CD4-positive, CD25-positive, alpha-beta regulatory T cell (primary cell): ENCODE measurements at regions not wholly inside any gene's neighbourhood (a gene's known extent, or its start where the extent isn't known, plus 50 kb on each side); places are given as distances from the start of the nearest gene placed in this dataset.
"Not testable (repeated sequence)": the region's sequence is repeated elsewhere in the genome, so short reads cannot be mapped to it uniquely, and the experiment has no call there.

ENCODE experiments used
- ATAC-seq, 2 donors: fragments of 150-1000 bp; cut with Tn5 transposase; one replicate each; pipeline ENCODE4 v1.10.0; 2021; ENCODE audit warnings: low read depth in 2 of 2, moderate number of reproducible peaks in 2 of 2, moderate library complexity in 1 of 2
- DNase-seq, 3 donors: peaks; one replicate each; pipeline versions ENCODE4 v3.0.0 to v3.0.0-alpha.2; 2012 to 2022; ENCODE audit warnings: mixed read lengths in 1 of 3
- H3K27ac ChIP-seq: one replicate; pipeline ENCODE4 v1.7.0; 2013; ENCODE audit warnings: mild to moderate bottlenecking, low read length; ENCODE audit not compliant: insufficient read depth, poor library complexity, severe bottlenecking
- H3K27me3 ChIP-seq: one replicate; pipeline ENCODE4 v1.7.0; 2013; ENCODE audit warnings: low read length; ENCODE audit not compliant: control insufficient read depth, insufficient read depth
- H3K36me3 ChIP-seq: one replicate; pipeline ENCODE4 v1.7.0; 2013; ENCODE audit warnings: mild to moderate bottlenecking, low read length, moderate library complexity; ENCODE audit not compliant: control insufficient read depth, insufficient read depth
- H3K4me1 ChIP-seq: 2 replicates; pipeline ENCODE4 v1.7.0; 2013; ENCODE audit warnings: mild to moderate bottlenecking, low read length; ENCODE audit not compliant: insufficient read depth, control insufficient read depth, poor library complexity, severe bottlenecking
- H3K4me3 ChIP-seq: one replicate; pipeline ENCODE4 v1.7.0; 2013; ENCODE audit warnings: low read depth, mild to moderate bottlenecking, low read length, moderate library complexity
- H3K9me3 ChIP-seq, 2 experiments: 1 replicate in 1 of 2; 2 replicates in 1 of 2; pipeline ENCODE4 v1.7.0; 2013; ENCODE audit warnings: low read length in 2 of 2, mild to moderate bottlenecking in 1 of 2, moderate library complexity in 1 of 2; ENCODE audit not compliant: control insufficient read depth in 2 of 2
- H3K27ac Mint-ChIP-seq, 3 donors: one replicate each; pipeline ENCODE4 v1.8.0; 2020 to 2022; ENCODE audit warnings: mild to moderate bottlenecking in 3 of 3, mixed read lengths in 3 of 3, moderate library complexity in 2 of 3
- H3K27me3 Mint-ChIP-seq: one replicate; pipeline ENCODE4 v1.8.0; 2022; ENCODE audit warnings: mild to moderate bottlenecking, mixed read lengths
- H3K36me3 Mint-ChIP-seq: one replicate; pipeline ENCODE4 v1.8.0; 2020; ENCODE audit warnings: mixed read lengths
- H3K4me1 Mint-ChIP-seq, 4 donors: one replicate each; pipeline ENCODE4 v1.8.0; 2020 to 2022; ENCODE audit warnings: mixed read lengths in 4 of 4, mild to moderate bottlenecking in 1 of 4
- H3K4me3 Mint-ChIP-seq, 4 donors: one replicate each; pipeline ENCODE4 v1.8.0; 2020 to 2022; ENCODE audit warnings: mild to moderate bottlenecking in 4 of 4, mixed read lengths in 4 of 4, moderate library complexity in 3 of 4
- H3K9me3 Mint-ChIP-seq, 7 donors: one replicate each; pipeline ENCODE4 v1.8.0; 2020 to 2022; ENCODE audit warnings: mixed read lengths in 7 of 7, mild to moderate bottlenecking in 3 of 7, moderate library complexity in 2 of 7

GRCh38 chr7:145350334-145350733 is 514.5 kb upstream of the TPK1 start:
- Mint-ChIP-seq H3K36me3 (no peaks in the 10 kb centered on the region), H3K4me3 (no peak overlapping the region), H3K9me3 (peaks cover 0 to 23% (median 8%) of the 10 kb centered on the region in 7 donors), H3K27ac (no peak overlapping the region), H3K4me1 (no peaks in the 10 kb centered on the region), H3K27me3 (no peaks in the 10 kb centered on the region)
- Histone ChIP-seq H3K27ac (no peak overlapping the region), H3K9me3 (peaks cover 0 to 4% of the 10 kb centered on the region in 2 experiments), H3K27me3 (no peaks in the 10 kb centered on the region), H3K4me1 (no peaks in the 10 kb centered on the region), H3K4me3 (no peak overlapping the region), H3K36me3 (no peaks in the 10 kb centered on the region)
- no peak for ATAC-seq
- DNase-seq: no peak

GRCh38 chr7:145349452-145349851 is 513.6 kb upstream of the TPK1 start:
- peaks cover 0 to 23% (median 8%) of the 10 kb centered on the region in 7 donors for H3K9me3 Mint-ChIP-seq
- H3K27me3 Mint-ChIP-seq, H3K4me1 Mint-ChIP-seq, H3K4me3 ChIP-seq, H3K36me3 ChIP-seq, H3K27me3 ChIP-seq, H3K27ac ChIP-seq, H3K27ac Mint-ChIP-seq, H3K4me3 Mint-ChIP-seq, H3K4me1 ChIP-seq, ATAC-seq, H3K36me3 Mint-ChIP-seq, DNase-seq, H3K9me3 ChIP-seq: not testable (repeated sequence)

GRCh38 chr7:145347271-145347670 is 511.4 kb upstream of the TPK1 start:
- H3K4me1 ChIP-seq: no peaks in the 10 kb centered on the region

GRCh38 chr7:145339319-145339718 is 503.5 kb upstream of the TPK1 start:
- H3K4me3 ChIP-seq: no peak overlapping the region
- no peak for ATAC-seq

More at GRCh38 chr7:145347271-145347670, 511.4 kb upstream of the TPK1 start:
- H3K36me3 Mint-ChIP-seq: no peaks in the 10 kb centered on the region
- Histone ChIP-seq H3K36me3 (no peaks in the 10 kb centered on the region), H3K27ac (no peak overlapping the region), H3K4me3 (no peak overlapping the region), H3K27me3 (no peaks in the 10 kb centered on the region), H3K9me3 (peaks cover 0 to 4% of the 10 kb centered on the region in 2 experiments)
- H3K27ac Mint-ChIP-seq: no peak overlapping the region
- ATAC-seq (no peak), DNase-seq (no peak)
- H3K4me1 Mint-ChIP-seq: no peaks in the 10 kb centered on the region
- peaks cover 0 to 23% (median 8%) of the 10 kb centered on the region in 7 donors for H3K9me3 Mint-ChIP-seq
- no peaks in the 10 kb centered on the region for H3K27me3 Mint-ChIP-seq
- no peak overlapping the region for H3K4me3 Mint-ChIP-seq

GRCh38 chr7:145331522-145331921 is 495.7 kb upstream of the TPK1 start:
- Mint-ChIP-seq H3K36me3 (no peaks in the 10 kb centered on the region), H3K4me3 (no peak overlapping the region), H3K9me3 (peaks cover 1 to 16% (median 3%) of the 10 kb centered on the region in 7 donors), H3K4me1 (no peaks in the 10 kb centered on the region), H3K27me3 (no peaks in the 10 kb centered on the region), H3K27ac (no peak overlapping the region)
- H3K4me3 ChIP-seq: no peak overlapping the region
- H3K27me3 ChIP-seq: no peaks in the 10 kb centered on the region
- H3K9me3 ChIP-seq: peaks cover 0 to 2% of the 10 kb centered on the region in 2 experiments
- H3K36me3 ChIP-seq: no peaks in the 10 kb centered on the region
- no peak overlapping the region for H3K27ac ChIP-seq
- no peak for ATAC-seq
- DNase-seq: no peak
- no peaks in the 10 kb centered on the region for H3K4me1 ChIP-seq

More at GRCh38 chr7:145339319-145339718, 503.5 kb upstream of the TPK1 start:
- Mint-ChIP-seq H3K4me3 (no peak overlapping the region), H3K9me3 (peaks cover 0 to 12% (median 6%) of the 10 kb centered on the region in 7 donors), H3K27ac (no peak overlapping the region), H3K27me3 (no peaks in the 10 kb centered on the region), H3K36me3 (no peaks in the 10 kb centered on the region), H3K4me1 (no peaks in the 10 kb centered on the region)
- H3K36me3 ChIP-seq: no peaks in the 10 kb centered on the region
- DNase-seq: no peak
- peaks cover 0 to 2% of the 10 kb centered on the region in 2 experiments for H3K9me3 ChIP-seq
- no peak overlapping the region for H3K27ac ChIP-seq
- H3K27me3 ChIP-seq: no peaks in the 10 kb centered on the region
- H3K4me1 ChIP-seq: no peaks in the 10 kb centered on the region

GRCh38 chr7:145331076-145331475 is 495.2 kb upstream of the TPK1 start:
- H3K9me3 ChIP-seq: peaks cover 0 to 2% of the 10 kb centered on the region in 2 experiments
- peaks cover 0 to 11% (median 3%) of the 10 kb centered on the region in 7 donors for H3K9me3 Mint-ChIP-seq

GRCh38 chr7:145327646-145328045 is 491.8 kb upstream of the TPK1 start:
- H3K27ac Mint-ChIP-seq: no peak overlapping the region
- ATAC-seq: no peak
- Histone ChIP-seq H3K27me3 (no peaks in the 10 kb centered on the region), H3K4me1 (no peaks in the 10 kb centered on the region), H3K27ac (no peak overlapping the region), H3K9me3 (peaks cover 0 to 2% of the 10 kb centered on the region in 2 experiments), H3K4me3 (no peak overlapping the region), H3K36me3 (no peaks in the 10 kb centered on the region)
- no peak for DNase-seq
- H3K36me3 Mint-ChIP-seq: no peaks in the 10 kb centered on the region
- no peaks in the 10 kb centered on the region for H3K4me1 Mint-ChIP-seq
- H3K4me3 Mint-ChIP-seq: no peak overlapping the region
- H3K9me3 Mint-ChIP-seq: peaks cover 0 to 11% (median 5%) of the 10 kb centered on the region in 7 donors
- no peaks in the 10 kb centered on the region for H3K27me3 Mint-ChIP-seq

More at GRCh38 chr7:145331076-145331475, 495.2 kb upstream of the TPK1 start:
- Mint-ChIP-seq H3K27ac (no peak overlapping the region), H3K27me3 (no peaks in the 10 kb centered on the region), H3K4me3 (no peak overlapping the region), H3K36me3 (no peaks in the 10 kb centered on the region), H3K4me1 (no peaks in the 10 kb centered on the region)
- no peaks in the 10 kb centered on the region for H3K36me3 ChIP-seq
- H3K27me3 ChIP-seq: no peaks in the 10 kb centered on the region
- no peak for ATAC-seq
- H3K27ac ChIP-seq: no peak overlapping the region
- DNase-seq: no peak
- H3K4me3 ChIP-seq: no peak overlapping the region
- no peaks in the 10 kb centered on the region for H3K4me1 ChIP-seq

- Histone ChIP-seq H3K27me3 (no peaks in the 10 kb centered on the region), H3K4me1 (no peaks in the 10 kb centered on the region), H3K4me3 (no peak overlapping the region), H3K27ac (no peak overlapping the region), H3K9me3 (no peaks in the 10 kb centered on the region), H3K36me3 (no peaks in the 10 kb centered on the region)
- no peak overlapping the region for H3K4me3 Mint-ChIP-seq
- no peak overlapping the region for H3K27ac Mint-ChIP-seq
- ATAC-seq (no peak), DNase-seq (no peak)
- peaks cover 0 to 7% (median 3%) of the 10 kb centered on the region in 7 donors for H3K9me3 Mint-ChIP-seq
- no peaks in the 10 kb centered on the region for H3K27me3 Mint-ChIP-seq
- no peaks in the 10 kb centered on the region for H3K36me3 Mint-ChIP-seq
- no peaks in the 10 kb centered on the region for H3K4me1 Mint-ChIP-seq
Measured at GRCh38 chr7:145324081-145324480, 488.2 kb upstream of the TPK1 start.
